Keratinocyte (primary cell): ENCODE measurements at regions not wholly inside any gene's neighbourhood (a gene's known extent, or its start where the extent isn't known, plus 50 kb on each side); places are given as distances from the start of the nearest gene placed in this dataset.

Experiments used
- DNase-seq: peaks from one replicate; pipeline ENCODE4 v3.0.0-alpha.2; 2011; ENCODE audit warnings: low read depth, missing footprints, low spot score
- FAIRE-seq: peaks from 2 replicates; lab custom pipeline; 2011; peaks lifted over from hg19 to GRCh38; lab: Jason Lieb, UNC
- H2AFZ ChIP-seq: 2 replicates; pipeline ENCODE4 v1.6.0; 2012; ENCODE audit warnings: low read length, control low read depth, inconsistent platforms; ENCODE audit not compliant: control insufficient read depth
- H3K27ac ChIP-seq: 2 replicates; pipeline ENCODE4 v1.5.1; 2011; ENCODE audit warnings: low read length; ENCODE audit not compliant: control insufficient read depth, insufficient read depth
- H3K27me3 ChIP-seq: 3 replicates; pipeline ENCODE4 v1.6.0; 2011; ENCODE audit warnings: low read length; ENCODE audit not compliant: control insufficient read depth, insufficient read depth; ENCODE audit errors: extremely low read depth
- H3K36me3 ChIP-seq, 2 experiments: 2 replicates in 1 of 2; 3 replicates in 1 of 2; pipeline ENCODE4 v1.5.1; 2011; ENCODE audit warnings: low read length in 2 of 2, mild to moderate bottlenecking in 1 of 2; ENCODE audit not compliant: control insufficient read depth in 2 of 2, insufficient read depth in 2 of 2; ENCODE audit errors: extremely low read depth in 1 of 2
- H3K4me1 ChIP-seq: 3 replicates; pipeline ENCODE4 v1.5.1; 2011; ENCODE audit warnings: low read length; ENCODE audit not compliant: control insufficient read depth, insufficient read depth; ENCODE audit errors: extremely low read depth
- H3K4me2 ChIP-seq: 3 replicates; pipeline ENCODE4 v1.6.0; 2011; ENCODE audit warnings: low read depth, low read length; ENCODE audit not compliant: control insufficient read depth, insufficient read depth; ENCODE audit errors: extremely low read depth
- H3K4me3 ChIP-seq, 3 experiments: fragments of 200-600 bp in 1 of 3; sonication (generic) in 1 of 3; 2 replicates in 2 of 3; 3 replicates in 1 of 3; pipeline ENCODE4 v1.5.1; 2011 to 2016; ENCODE audit warnings: low read length in 3 of 3, mild to moderate bottlenecking in 3 of 3, control low read depth in 2 of 3, inconsistent platforms in 1 of 3, low read depth in 1 of 3, mixed read lengths in 1 of 3, mixed run types in 1 of 3, moderate library complexity in 1 of 3; ENCODE audit not compliant: control insufficient read depth in 2 of 3, insufficient read depth in 2 of 3; ENCODE audit errors: extremely low read depth in 1 of 3
- H3K79me2 ChIP-seq: 2 replicates; pipeline ENCODE4 v1.6.0; 2012; ENCODE audit warnings: low read length; ENCODE audit not compliant: control insufficient read depth, insufficient read depth
- H3K9ac ChIP-seq: 3 replicates; pipeline ENCODE4 v1.6.0; 2011; ENCODE audit warnings: low read length; ENCODE audit not compliant: control insufficient read depth, insufficient read depth; ENCODE audit errors: extremely low read depth
- H3K9me1 ChIP-seq: 3 replicates; pipeline ENCODE4 v1.6.0; 2011; ENCODE audit warnings: low read length; ENCODE audit not compliant: control insufficient read depth, insufficient read depth; ENCODE audit errors: extremely low read depth
- H3K9me3 ChIP-seq: 2 replicates; pipeline ENCODE4 v1.5.1; 2012; ENCODE audit warnings: low read depth, low read length; ENCODE audit not compliant: control insufficient read depth
- H4K20me1 ChIP-seq: 3 replicates; pipeline ENCODE4 v1.6.0; 2011; ENCODE audit warnings: low read length; ENCODE audit not compliant: control insufficient read depth, insufficient read depth; ENCODE audit errors: extremely low read depth
- EZH2 ChIP-seq: IDR thresholded peaks from one replicate; pipeline ENCODE4 v1.6.1; 2012; ENCODE audit warnings: inconsistent platforms, mild to moderate bottlenecking, low read length, moderate library complexity
- dilution Hi-C: fragments of 300-500 bp; cut with MboI; formaldehyde crosslinking; loops from one replicate; pipeline ENCODE4 v1.7.0; 2020; ENCODE audit warnings: low sequenced_read_pairs; ENCODE audit not compliant: extremely low pct_ligation_motif_present
- TF ChIP-seq, protein P1 (sequence below), 3 experiments: IDR thresholded peaks in 1 of 3; conservative IDR thresholded peaks in 1 of 3; optimal IDR thresholded peaks in 1 of 3; 2 replicates in 2 of 3; 3 replicates in 1 of 3; pipeline versions ENCODE3 to v1.5.1; 2011; ENCODE audit warnings: low read length in 3 of 3, mild to moderate bottlenecking in 3 of 3, moderate library complexity in 2 of 3, control low read depth in 1 of 3, inconsistent platforms in 1 of 3; ENCODE audit not compliant: insufficient read depth in 2 of 3; ENCODE audit errors: extremely low read depth in 1 of 3

DNA sequence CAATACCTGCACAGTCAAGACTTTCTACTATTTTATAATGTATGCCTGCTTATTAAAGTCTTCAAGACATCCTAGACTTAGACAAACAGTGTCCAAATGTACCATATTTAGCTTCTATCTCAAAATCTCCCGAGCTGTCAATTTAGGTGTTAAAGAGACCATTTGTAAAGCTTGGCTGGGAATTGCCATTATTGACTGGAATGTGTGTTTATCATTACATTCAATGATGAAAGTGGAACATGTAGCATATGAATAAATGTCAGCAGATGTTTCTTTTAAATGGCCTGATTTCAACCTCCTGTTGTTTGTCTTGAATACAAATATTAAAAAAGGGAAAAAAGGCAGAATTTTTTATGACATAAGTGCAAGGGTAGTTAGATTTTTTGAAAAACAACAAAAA, 572.3 kb downstream of the PRKD1 start:
- no peak for DNase-seq
- no peaks in the 10 kb centered on the region for H3K9me3 ChIP-seq
- H3K4me2 ChIP-seq, result no peak overlapping the region
- TF ChIP-seq, protein P1, sequence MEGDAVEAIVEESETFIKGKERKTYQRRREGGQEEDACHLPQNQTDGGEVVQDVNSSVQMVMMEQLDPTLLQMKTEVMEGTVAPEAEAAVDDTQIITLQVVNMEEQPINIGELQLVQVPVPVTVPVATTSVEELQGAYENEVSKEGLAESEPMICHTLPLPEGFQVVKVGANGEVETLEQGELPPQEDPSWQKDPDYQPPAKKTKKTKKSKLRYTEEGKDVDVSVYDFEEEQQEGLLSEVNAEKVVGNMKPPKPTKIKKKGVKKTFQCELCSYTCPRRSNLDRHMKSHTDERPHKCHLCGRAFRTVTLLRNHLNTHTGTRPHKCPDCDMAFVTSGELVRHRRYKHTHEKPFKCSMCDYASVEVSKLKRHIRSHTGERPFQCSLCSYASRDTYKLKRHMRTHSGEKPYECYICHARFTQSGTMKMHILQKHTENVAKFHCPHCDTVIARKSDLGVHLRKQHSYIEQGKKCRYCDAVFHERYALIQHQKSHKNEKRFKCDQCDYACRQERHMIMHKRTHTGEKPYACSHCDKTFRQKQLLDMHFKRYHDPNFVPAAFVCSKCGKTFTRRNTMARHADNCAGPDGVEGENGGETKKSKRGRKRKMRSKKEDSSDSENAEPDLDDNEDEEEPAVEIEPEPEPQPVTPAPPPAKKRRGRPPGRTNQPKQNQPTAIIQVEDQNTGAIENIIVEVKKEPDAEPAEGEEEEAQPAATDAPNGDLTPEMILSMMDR (optimal IDR thresholded peaks at IDR 0.05 in 1 of 3, IDR thresholded peaks at IDR 0.05 in 1 of 3, conservative IDR thresholded peaks at IDR 0.05 in 1 of 3; ENCODE audit: extremely low read depth in 1 of 3, insufficient read depth in 2 of 3, low read length in 3 of 3), result no peak
- TF ChIP-seq EZH2, result no peak
- no peaks in the 10 kb centered on the region for H3K27me3 ChIP-seq
- H3K36me3 ChIP-seq, result no peaks in the 10 kb centered on the region
- H3K79me2 ChIP-seq, result no peaks in the 10 kb centered on the region
- no peak overlapping the region for H3K27ac ChIP-seq
- no peaks in the 10 kb centered on the region for H3K4me1 ChIP-seq
- H3K4me3 ChIP-seq, result no peak overlapping the region
- no peak overlapping the region for H2AFZ ChIP-seq
- H3K9me1 ChIP-seq, result no peaks in the 10 kb centered on the region
- FAIRE-seq, result no peak
- no peak overlapping the region for H3K9ac ChIP-seq
- H4K20me1 ChIP-seq, result no peaks in the 10 kb centered on the region
- dilution Hi-C loops, result no loop called here

GRCh38 chr14:29355846-29356245, 571.8 kb downstream of the PRKD1 start:
- Histone ChIP-seq H3K79me2 (no peaks in the 10 kb centered on the region), H4K20me1 (no peaks in the 10 kb centered on the region), H3K4me1 (no peaks in the 10 kb centered on the region), H3K27ac (no peak overlapping the region), H3K36me3 (no peaks in the 10 kb centered on the region), H3K9ac (no peak overlapping the region), H3K9me1 (no peaks in the 10 kb centered on the region), H3K4me3 (no peak overlapping the region), H3K27me3 (no peaks in the 10 kb centered on the region), H3K9me3 (no peaks in the 10 kb centered on the region), H3K4me2 (no peak overlapping the region), H2AFZ (no peak overlapping the region)
- dilution Hi-C loops, result no loop called here
- TF ChIP-seq, protein P1 (optimal IDR thresholded peaks at IDR 0.05 in 1 of 3, IDR thresholded peaks at IDR 0.05 in 1 of 3, conservative IDR thresholded peaks at IDR 0.05 in 1 of 3; ENCODE audit: extremely low read depth in 1 of 3, insufficient read depth in 2 of 3, low read length in 3 of 3), result no peak
- TF ChIP-seq EZH2, result no peak
- DNase-seq (no peak), FAIRE-seq (no peak)
